Activated naive CD4-positive, alpha-beta T cell treated with anti-CD3 and anti-CD28 coated beads, Interleukin-2, amount 10 ng/mL, durations not matched to agents 7 days and 5 days (primary cell): ENCODE measurements at regions not wholly inside any gene's neighbourhood (a gene's known extent, or its start where the extent isn't known, plus 50 kb on each side); places are given as distances from the start of the nearest gene placed in this dataset.

Source experiments
- CTCF ChIA-PET: fragments of 350-600 bp; sonication (Branson Sonifier 250); formaldehyde crosslinking; loops from one replicate; lab custom pipeline; 2021; ENCODE audit warnings: antibody characterized with exemption; lab: Charles Lee
- DNase-seq: peaks from one replicate; pipeline ENCODE4 v3.0.0-alpha.2; 2020
- H3K27ac Mint-ChIP-seq: one replicate; pipeline ENCODE4 v1.8.0; 2021; ENCODE audit warnings: mild to moderate bottlenecking, moderate library complexity, mixed read lengths
- H3K27me3 Mint-ChIP-seq: one replicate; pipeline ENCODE4 v1.8.0; 2021; ENCODE audit warnings: mild to moderate bottlenecking, mixed read lengths
- H3K36me3 Mint-ChIP-seq: one replicate; pipeline ENCODE4 v1.8.0; 2021; ENCODE audit warnings: mixed read lengths
- H3K4me1 Mint-ChIP-seq: one replicate; pipeline ENCODE4 v1.8.0; 2021; ENCODE audit warnings: mixed read lengths
- H3K4me3 Mint-ChIP-seq: one replicate; pipeline ENCODE4 v1.8.0; 2021; ENCODE audit warnings: mild to moderate bottlenecking, moderate library complexity, mixed read lengths
- H3K9me3 Mint-ChIP-seq: one replicate; pipeline ENCODE4 v1.8.0; 2021; ENCODE audit warnings: mixed read lengths

DNA sequence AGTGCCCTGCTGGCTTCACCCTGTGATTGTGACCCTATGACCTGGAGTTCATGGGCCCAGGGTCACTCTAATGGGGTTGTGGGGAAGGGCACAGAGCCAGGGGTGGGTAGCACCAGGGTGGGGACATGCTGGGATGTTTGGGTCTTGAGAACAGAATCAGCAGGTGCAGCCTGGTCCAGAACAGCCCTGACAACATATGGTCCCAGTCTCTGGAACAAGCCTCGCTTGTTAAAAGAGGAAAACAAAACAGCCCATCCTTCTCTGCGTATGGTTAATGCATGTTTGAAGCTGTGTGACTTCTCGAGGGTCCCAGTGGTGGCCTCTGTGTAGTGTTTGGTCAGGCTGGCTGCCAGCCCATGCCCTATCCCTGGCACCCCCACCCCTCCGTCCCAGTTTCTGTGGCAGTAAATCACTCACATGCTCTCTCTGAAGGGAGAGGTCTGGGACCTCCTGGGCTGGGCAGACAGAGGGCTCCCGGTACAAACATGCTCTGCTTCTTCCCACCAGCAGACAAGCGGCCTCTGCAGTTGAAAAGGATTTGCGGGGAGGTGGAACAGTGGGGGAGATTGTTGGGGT is 79.4 kb downstream of the FAM241B start:
- Mint-ChIP-seq H3K36me3 (no peaks in the 10 kb centered on the region), H3K4me3 (no peak overlapping the region), H3K9me3 (no peaks in the 10 kb centered on the region), H3K27ac (no peak overlapping the region), H3K27me3 (peaks cover 53% of the 10 kb centered on the region), H3K4me1 (no peaks in the 10 kb centered on the region)
- CTCF ChIA-PET, result interaction anchor here (1.0 kb wide), 1 partner anchor 80 kb away, joined by 3 read pairs; no protein-coding TSS in a partner anchor
- no peak for DNase-seq

DNA sequence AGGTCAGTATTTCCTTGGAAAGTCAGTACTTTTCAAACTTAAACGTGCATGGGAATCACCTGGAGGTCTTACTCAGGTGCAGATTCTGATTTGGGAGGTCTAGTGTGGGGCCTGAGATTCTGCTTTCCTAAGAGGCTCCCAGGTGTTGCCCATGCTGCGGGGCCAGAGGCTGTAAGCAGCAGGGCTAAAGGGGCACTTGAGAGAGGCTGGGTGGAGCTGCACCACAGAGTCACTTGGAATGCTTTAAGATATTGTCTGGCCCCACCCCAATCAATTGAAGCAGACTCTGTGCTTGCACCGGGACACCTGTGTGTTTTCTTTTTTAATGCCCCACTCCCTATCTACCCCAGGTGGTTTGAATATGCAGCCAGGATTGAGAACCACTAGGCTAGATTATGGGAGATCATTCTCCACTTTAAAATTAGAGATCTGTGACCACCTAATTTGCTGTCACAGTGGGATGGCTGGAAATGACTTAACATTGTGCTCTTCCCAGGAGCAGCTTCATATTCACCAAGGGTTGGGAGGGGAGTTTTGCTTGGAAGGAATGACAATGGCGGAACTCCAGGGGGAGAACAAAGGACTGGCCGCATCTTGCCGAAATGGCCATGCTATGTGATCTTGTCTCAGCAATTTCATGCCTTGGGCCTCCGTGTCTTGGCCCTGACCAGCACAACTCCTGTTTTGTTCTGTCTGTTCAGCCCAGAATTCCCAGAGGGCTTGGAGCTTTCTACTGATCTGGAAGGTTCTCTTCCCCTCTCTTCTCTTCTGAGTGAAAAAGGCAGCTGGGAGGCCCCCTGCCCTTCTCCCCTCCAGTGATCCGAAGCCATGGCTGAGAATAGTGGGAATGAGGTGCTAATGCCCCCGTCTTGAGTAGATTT is 80.2 kb downstream of the FAM241B start:
- H3K4me3 Mint-ChIP-seq, result no peak overlapping the region
- CTCF ChIA-PET, result no interaction called here
- no peaks in the 10 kb centered on the region for H3K36me3 Mint-ChIP-seq
- no peak for DNase-seq
- no peaks in the 10 kb centered on the region for H3K4me1 Mint-ChIP-seq
- H3K27ac Mint-ChIP-seq, result no peak overlapping the region
- H3K9me3 Mint-ChIP-seq, result no peaks in the 10 kb centered on the region
- peaks cover 47% of the 10 kb centered on the region for H3K27me3 Mint-ChIP-seq

DNA sequence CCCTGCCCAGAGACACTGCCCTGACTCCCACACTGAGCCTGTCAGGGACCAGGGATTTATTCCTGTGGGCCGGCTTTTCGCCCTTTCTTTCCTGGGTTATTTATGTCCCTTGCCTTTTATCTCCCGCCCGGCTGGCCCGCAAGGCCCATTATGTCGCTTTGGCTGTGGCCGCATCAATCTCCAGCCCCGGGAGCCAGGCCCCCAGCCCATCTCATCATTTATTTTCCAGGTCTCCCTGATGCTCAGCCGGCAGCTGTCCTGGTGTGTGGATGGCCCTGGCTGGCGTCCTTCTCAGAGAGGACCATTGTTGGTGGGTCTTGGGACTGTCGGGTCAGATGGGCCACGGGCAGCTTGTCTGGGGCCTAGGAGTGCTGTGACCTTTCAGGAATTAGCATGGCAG is 82.3 kb downstream of the FAM241B start:
- Mint-ChIP-seq H3K36me3 (no peaks in the 10 kb centered on the region), H3K4me3 (no peak overlapping the region), H3K27ac (no peak overlapping the region), H3K27me3 (peaks cover 45% of the 10 kb centered on the region), H3K9me3 (no peaks in the 10 kb centered on the region), H3K4me1 (no peaks in the 10 kb centered on the region)
- CTCF ChIA-PET, result interaction anchor here (0.7 to 8.3 kb wide), 4 partner anchors 16 to 197 kb away, joined by 4 to 122 read pairs (median 4); no protein-coding TSS in a partner anchor
- DNase-seq, result no peak

DNA sequence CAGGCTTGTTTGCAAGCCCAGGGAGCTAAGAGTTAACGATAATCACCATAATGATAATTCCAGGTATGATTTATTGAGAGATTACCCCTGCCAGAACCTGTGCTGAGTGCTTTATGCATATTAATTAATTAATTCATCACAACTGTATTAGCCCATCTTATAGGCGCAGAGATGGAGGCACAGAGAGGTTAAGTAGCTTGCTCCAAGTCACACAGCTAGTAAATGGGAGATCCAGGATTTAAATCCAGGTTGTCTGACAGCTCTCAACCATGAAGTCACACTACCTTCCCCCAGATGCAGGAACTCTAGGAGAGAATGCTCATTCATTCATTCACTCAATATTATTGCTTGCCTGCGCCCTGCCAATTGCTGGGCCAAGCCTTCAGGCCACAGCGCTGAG is 84.5 kb downstream of the FAM241B start:
- H3K9me3 Mint-ChIP-seq, result no peaks in the 10 kb centered on the region

DNA sequence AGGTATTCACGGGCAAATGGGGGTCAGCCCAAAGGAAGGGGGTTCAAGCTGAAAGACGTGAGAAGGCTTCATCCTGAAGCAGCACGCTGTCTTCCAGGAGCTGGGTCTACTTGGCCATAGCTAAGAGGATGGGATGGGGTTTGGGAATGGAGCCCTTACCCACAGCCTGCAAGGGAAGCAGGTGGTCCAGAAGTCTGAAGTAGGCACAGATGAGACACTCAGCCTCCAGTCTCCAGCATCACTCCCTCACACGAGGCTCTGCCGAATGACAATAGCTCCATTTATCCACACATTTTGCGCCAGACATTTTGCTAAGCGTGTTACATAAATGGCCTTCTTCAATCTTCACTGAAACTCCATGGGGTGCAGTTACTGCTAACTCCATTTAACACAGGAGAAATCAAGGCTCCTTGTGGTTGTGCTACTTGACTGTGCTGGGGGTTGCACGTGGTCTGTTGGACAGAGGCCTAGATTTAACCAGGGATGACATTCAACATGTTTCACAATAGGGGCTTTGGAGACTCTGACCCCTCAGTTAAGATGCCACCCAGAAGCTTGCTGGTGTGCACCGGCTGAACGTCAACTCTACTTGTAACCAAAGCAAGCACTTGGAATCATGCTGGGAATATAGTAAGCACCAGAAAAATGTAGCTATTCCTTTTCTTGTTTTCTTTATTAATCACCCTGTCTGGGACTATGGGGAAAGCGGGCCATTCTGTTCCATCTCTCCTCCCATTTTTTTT is 85.3 kb downstream of the FAM241B start:
- no peaks in the 10 kb centered on the region for H3K36me3 Mint-ChIP-seq
- peaks cover 25% of the 10 kb centered on the region for H3K27me3 Mint-ChIP-seq
- CTCF ChIA-PET, result interaction anchor here (0.7 to 8.3 kb wide), 12 partner anchors 11 to 200 kb away, joined by 3 to 122 read pairs (median 5); partner anchors contain the start of gene COL13A1
- no peaks in the 10 kb centered on the region for H3K9me3 Mint-ChIP-seq
- no peak overlapping the region for H3K27ac Mint-ChIP-seq
- H3K4me1 Mint-ChIP-seq, result no peaks in the 10 kb centered on the region
- no peak for DNase-seq
- H3K4me3 Mint-ChIP-seq, result no peak overlapping the region

More for the DNA sequence above, 84.5 kb downstream of the FAM241B start:
- Mint-ChIP-seq H3K4me1 (no peaks in the 10 kb centered on the region), H3K36me3 (no peaks in the 10 kb centered on the region), H3K27ac (no peak overlapping the region), H3K4me3 (no peak overlapping the region), H3K27me3 (peaks cover 31% of the 10 kb centered on the region)
- DNase-seq, result no peak
- CTCF ChIA-PET, result interaction anchor here (0.8 to 8.3 kb wide), 4 partner anchors 14 to 70 kb away, joined by 3 to 122 read pairs (median 16); no protein-coding TSS in a partner anchor

DNA sequence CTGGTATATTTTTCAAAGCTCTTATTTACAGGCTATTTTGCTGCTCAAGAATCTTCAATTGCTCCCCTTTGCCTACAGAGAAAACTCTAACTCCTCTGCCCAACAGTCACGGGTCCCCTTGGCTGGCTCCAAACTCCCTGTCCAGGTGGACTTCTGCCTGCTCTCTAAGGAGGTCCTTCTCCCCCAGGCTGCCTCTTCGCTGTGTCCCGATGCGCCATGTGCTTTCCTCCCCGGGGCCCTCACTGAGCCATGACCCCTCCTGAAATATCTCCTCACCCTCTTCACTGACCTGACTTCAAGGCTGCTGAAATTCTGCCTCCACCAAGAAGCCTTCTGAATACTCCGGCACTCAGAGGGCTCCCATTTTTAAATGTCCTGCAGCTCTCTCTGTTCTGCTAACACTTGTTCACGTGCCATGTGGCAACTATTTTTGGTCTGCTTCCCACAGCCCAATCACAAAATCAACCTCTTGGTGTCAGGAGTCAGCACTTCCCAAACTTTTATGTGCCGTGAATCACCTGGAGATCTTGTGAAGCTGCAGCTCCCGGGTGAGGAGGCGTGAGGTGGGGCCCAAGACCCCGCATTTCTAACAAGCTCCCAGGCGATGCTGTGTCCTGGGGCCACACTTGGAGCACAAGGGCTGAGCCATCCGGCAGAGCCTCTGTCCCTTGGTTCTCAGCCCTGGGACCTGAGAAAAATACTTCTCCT is 85.7 kb upstream of the COL13A1 start:
- Mint-ChIP-seq H3K4me1 (no peaks in the 10 kb centered on the region), H3K9me3 (no peaks in the 10 kb centered on the region), H3K4me3 (no peak overlapping the region), H3K27ac (no peak overlapping the region), H3K36me3 (no peaks in the 10 kb centered on the region), H3K27me3 (peaks cover 19% of the 10 kb centered on the region)
- DNase-seq, result no peak
- CTCF ChIA-PET, result interaction anchor here (0.7 to 8.3 kb wide), 15 partner anchors 11 to 201 kb away, joined by 3 to 122 read pairs (median 5); partner anchors contain the start of gene COL13A1

DNA sequence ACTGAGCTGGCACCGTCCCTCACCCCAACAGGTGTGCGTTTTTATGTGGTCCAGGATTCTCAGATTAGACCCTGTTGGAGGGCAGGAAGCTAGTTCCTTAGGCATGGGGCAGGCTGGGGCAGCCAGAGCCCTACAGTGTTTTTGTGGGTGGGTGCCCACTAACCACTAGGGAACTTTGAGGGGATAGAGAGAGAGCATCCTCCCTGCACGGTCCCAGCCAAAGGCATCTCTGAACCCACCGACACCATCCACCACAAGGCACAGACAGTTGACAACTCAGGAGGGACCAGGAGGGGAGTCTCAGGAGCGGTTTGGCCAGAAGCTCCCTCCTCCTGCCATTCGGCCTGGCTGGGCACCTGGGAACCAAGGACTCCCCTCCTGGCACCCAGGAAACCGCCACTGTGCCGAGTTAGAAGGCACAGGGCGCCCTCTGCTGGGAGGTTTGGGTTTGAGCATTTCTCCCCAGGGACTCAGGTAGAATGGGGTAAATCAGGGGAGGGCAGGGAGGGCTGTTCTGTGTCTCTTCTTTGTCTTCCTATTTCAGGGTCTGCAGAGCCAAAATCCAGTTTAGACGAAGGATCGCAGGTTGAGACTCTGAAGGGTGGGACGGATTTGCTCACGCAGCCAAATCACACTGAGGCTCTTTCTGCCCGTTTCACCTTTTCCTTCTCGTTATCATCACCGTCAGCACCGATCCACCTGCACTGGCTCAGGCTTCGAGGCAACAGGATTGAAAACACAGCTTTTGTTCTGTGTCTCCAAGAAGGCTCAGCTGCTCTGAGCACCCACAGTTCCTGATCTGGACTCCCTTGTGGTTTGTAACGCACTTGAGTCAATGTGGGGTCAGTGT is 84.8 kb upstream of the COL13A1 start:
- DNase-seq, result peak; percentile 79
- H3K27me3 Mint-ChIP-seq, result peaks cover 21% of the 10 kb centered on the region
- H3K27ac Mint-ChIP-seq, result no peak overlapping the region

DNA sequence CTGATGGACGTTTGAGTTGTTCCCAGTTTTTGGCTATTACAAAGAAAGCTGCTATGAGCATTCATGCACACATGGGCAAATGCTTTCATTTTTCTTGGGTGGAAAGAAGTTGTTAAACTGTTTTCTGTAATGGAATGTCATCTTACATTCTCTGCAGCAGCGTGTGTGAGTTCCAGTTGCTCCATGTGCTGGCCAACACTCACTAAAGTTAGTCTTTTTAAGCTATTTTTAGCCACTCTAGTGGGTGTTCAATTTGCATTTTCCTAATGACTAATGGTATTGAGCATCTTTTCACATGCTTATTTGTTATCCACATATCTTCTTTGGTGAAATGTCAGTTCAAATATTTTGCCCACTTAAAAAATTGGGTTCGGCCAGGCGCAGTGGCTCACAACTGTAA is 82.8 kb upstream of the COL13A1 start:
- Mint-ChIP-seq H3K27ac (no peak overlapping the region), H3K27me3 (peaks cover 30% of the 10 kb centered on the region), H3K4me1 (no peaks in the 10 kb centered on the region), H3K36me3 (no peaks in the 10 kb centered on the region), H3K9me3 (no peaks in the 10 kb centered on the region), H3K4me3 (no peak overlapping the region)
- no peak for DNase-seq
- CTCF ChIA-PET, result interaction anchor here (1.0 to 8.3 kb wide), 2 partner anchors 29 to 75 kb away, joined by 3 to 122 read pairs; no protein-coding TSS in a partner anchor

More for the DNA sequence above, 84.8 kb upstream of the COL13A1 start:
- Mint-ChIP-seq H3K4me1 (no peaks in the 10 kb centered on the region), H3K4me3 (no peak overlapping the region), H3K36me3 (no peaks in the 10 kb centered on the region), H3K9me3 (no peaks in the 10 kb centered on the region)
- CTCF ChIA-PET, result interaction anchor here (1.1 to 8.3 kb wide), 11 partner anchors 12 to 202 kb away, joined by 3 to 122 read pairs (median 5); partner anchors contain the start of gene COL13A1

DNA sequence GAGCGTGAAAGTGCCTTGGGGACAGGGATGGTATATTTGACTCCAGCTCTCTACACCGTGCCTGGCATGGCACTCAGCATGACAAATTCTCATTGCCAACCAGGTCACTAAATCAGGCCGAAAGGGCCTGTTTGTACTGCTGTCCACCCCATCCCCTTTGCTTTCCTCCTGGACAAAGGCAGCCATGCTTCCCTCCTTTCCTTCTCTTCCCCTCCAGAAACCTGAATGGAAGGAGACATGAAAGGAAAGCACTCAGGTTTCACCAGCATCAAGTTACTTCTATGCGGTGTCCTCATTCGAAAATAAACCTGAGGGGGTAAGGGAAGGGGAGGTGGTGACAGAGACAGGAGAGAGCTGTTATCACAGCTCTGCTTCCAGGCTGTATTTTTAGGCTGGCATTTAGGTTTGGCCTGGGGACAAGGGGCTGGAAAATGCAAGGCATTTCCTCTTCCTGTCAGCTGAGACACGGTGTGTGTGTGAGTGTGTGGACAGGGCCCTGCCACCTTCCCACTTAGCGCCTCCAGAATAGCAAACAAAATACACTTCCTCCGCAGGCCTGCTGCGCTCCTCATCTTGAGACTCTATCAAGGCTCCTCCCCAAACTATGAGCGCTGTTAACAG is 79.9 kb upstream of the COL13A1 start:
- CTCF ChIA-PET, result no interaction called here
- H3K27me3 Mint-ChIP-seq, result peaks cover 37% of the 10 kb centered on the region
- H3K4me1 Mint-ChIP-seq, result no peaks in the 10 kb centered on the region
- no peak for DNase-seq
- no peaks in the 10 kb centered on the region for H3K36me3 Mint-ChIP-seq
- H3K4me3 Mint-ChIP-seq, result no peak overlapping the region
- no peak overlapping the region for H3K27ac Mint-ChIP-seq
- H3K9me3 Mint-ChIP-seq, result no peaks in the 10 kb centered on the region

DNA sequence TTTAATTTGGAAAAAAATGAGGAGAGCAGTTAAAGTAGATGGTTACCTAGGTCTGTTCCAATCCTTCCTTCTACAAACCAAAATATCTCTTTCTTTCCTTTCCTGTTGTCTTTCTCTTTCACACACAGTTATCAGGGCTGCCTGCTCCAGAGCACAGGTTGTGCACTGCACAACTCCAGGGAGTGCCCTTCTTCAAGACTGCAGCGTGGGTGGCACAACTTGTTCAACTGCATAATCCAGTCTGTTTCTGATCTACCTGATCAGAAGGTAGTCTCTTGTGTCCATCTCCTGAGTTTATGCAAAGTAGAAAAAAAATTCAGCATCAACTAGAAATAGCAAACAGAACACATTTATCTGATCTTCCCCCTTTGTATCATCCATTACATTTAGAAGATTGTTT is 78.1 kb upstream of the COL13A1 start:
- H3K9me3 Mint-ChIP-seq, result no peaks in the 10 kb centered on the region
- H3K4me1 Mint-ChIP-seq, result peaks cover 8% of the 10 kb centered on the region
- H3K27ac Mint-ChIP-seq, result no peak overlapping the region
- no peak overlapping the region for H3K4me3 Mint-ChIP-seq
- CTCF ChIA-PET, result interaction anchor here (0.7 kb wide), 1 partner anchor 87 kb away, joined by 3 read pairs; no protein-coding TSS in a partner anchor
- DNase-seq, result no peak
- peaks cover 42% of the 10 kb centered on the region for H3K27me3 Mint-ChIP-seq
- H3K36me3 Mint-ChIP-seq, result no peaks in the 10 kb centered on the region

DNA sequence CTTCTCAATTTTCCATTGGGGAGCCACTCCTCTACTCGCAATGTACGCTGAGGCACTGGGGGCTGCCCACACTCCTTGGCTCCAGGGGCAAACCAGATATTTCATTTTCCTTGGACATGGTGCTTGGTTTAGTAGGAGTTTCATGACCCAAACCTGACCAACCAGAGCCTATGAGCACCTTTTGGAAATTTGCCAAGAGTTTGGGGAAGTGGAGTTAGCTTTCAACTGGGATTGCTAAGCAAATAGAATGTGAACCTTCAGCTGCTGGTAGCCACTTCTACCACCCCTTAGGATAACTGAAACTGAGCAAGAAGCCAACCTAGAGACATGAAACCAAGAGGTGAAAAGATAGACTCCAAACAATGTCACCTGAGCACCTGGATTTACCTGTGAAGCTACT is 74.9 kb upstream of the COL13A1 start:
- DNase-seq, result no peak
- Mint-ChIP-seq H3K27me3 (peaks cover 50% of the 10 kb centered on the region), H3K27ac (no peak overlapping the region), H3K4me1 (peaks cover 8% of the 10 kb centered on the region), H3K4me3 (no peak overlapping the region), H3K36me3 (no peaks in the 10 kb centered on the region), H3K9me3 (no peaks in the 10 kb centered on the region)
- CTCF ChIA-PET, result interaction anchor here (1.0 to 1.5 kb wide), 3 partner anchors 9 to 83 kb away, joined by 3 to 4 read pairs (median 3); no protein-coding TSS in a partner anchor

DNA sequence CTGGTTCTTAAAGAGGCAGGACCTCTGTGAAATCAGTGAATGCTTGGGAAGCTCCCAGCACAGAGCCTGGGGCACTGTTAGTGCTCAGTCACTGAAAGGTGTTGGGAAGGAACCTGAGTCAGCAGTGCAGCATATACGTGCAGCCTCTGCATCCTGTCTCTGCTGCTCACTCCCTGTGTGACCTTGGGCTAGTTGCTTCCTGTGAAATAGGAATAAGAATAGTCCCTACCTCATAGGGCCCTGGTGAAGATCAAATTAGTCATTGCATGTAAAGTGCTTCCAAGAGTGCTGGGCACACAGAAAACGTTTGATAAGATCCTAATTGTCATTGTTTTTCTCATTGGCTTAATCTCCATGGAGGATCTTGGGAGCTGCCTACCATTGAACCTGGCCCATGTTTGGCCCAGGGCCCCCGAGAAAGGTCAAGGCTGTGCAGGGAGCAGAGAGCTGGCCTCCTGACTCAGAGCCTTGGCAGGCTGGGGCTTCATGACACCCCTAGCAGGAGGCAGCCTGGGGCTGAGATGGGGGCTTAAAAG is 73.3 kb upstream of the COL13A1 start:
- no peaks in the 10 kb centered on the region for H3K9me3 Mint-ChIP-seq
- H3K4me1 Mint-ChIP-seq, result peaks cover 8% of the 10 kb centered on the region
- H3K36me3 Mint-ChIP-seq, result no peaks in the 10 kb centered on the region
- no peak overlapping the region for H3K4me3 Mint-ChIP-seq
- peaks cover 58% of the 10 kb centered on the region for H3K27me3 Mint-ChIP-seq
- no peak for DNase-seq
- H3K27ac Mint-ChIP-seq, result no peak overlapping the region
- CTCF ChIA-PET, result interaction anchor here (1.0 to 1.6 kb wide), 6 partner anchors 8 to 214 kb away, joined by 3 to 4 read pairs (median 4); no protein-coding TSS in a partner anchor
